ENCODE measurements at regions not wholly inside any gene's neighbourhood (a gene's known extent, or its start where the extent isn't known, plus 50 kb on each side); places are given as distances from the start of the nearest gene placed in this dataset.

- no peak for ATAC-seq (ENCODE audit: low FRiP score in 2 of 2)
- no peak overlapping the region for H3K4me3 ChIP-seq
- WGBS, 2 donors: 92 to 95% methylated on average over 1 of the region's 1 CpG
- H3K9me3 ChIP-seq: no peaks in the 10 kb centered on the region
- no peaks in the 10 kb centered on the region for H3K4me1 ChIP-seq
- H3K27me3 ChIP-seq: no peaks in the 10 kb centered on the region
- no peak overlapping the region for H3K27ac ChIP-seq
- no peaks in the 10 kb centered on the region for H3K36me3 ChIP-seq
- DNase-seq: no peak
- TF ChIP-seq POLR2A (IDR thresholded peaks at IDR 0.05): no peak
- no peak for TF ChIP-seq EP300 (IDR thresholded peaks at IDR 0.05)
- TF ChIP-seq, protein P1, sequence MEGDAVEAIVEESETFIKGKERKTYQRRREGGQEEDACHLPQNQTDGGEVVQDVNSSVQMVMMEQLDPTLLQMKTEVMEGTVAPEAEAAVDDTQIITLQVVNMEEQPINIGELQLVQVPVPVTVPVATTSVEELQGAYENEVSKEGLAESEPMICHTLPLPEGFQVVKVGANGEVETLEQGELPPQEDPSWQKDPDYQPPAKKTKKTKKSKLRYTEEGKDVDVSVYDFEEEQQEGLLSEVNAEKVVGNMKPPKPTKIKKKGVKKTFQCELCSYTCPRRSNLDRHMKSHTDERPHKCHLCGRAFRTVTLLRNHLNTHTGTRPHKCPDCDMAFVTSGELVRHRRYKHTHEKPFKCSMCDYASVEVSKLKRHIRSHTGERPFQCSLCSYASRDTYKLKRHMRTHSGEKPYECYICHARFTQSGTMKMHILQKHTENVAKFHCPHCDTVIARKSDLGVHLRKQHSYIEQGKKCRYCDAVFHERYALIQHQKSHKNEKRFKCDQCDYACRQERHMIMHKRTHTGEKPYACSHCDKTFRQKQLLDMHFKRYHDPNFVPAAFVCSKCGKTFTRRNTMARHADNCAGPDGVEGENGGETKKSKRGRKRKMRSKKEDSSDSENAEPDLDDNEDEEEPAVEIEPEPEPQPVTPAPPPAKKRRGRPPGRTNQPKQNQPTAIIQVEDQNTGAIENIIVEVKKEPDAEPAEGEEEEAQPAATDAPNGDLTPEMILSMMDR (IDR thresholded peaks at IDR 0.05): no peak
- TF ChIP-seq POLR2AphosphoS5 (IDR thresholded peaks at IDR 0.05): no peak
Measured at GRCh38 chr20:24190905-24191304, 202.3 kb upstream of the GGTLC1 start.

DNA sequence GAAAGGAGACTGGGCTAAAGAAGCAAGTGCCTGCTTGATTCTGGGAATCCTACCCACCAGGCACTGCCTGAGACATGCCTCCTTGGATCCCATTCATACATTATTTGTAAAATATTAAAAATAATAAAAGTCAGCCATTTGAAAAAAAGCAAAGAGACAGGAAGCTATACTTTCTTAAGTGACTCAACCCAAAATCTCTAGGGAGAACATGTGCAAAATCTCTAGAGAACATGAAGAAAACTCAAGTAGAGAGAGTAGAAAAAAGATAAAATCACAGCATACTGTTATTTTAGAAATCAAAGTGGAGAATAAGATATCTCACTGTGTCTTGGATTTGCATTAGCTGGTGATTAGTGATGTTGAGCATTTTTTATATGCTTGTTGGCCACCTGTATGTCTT lies 197.2 kb upstream of the GGTLC1 start:
- no peak for TF ChIP-seq EP300 (IDR thresholded peaks at IDR 0.05)
- Histone ChIP-seq H3K4me3 (no peak overlapping the region), H3K36me3 (no peaks in the 10 kb centered on the region), H3K9me3 (no peaks in the 10 kb centered on the region), H3K27me3 (no peaks in the 10 kb centered on the region), H3K4me1 (no peaks in the 10 kb centered on the region), H3K27ac (no peak overlapping the region)
- no peak for DNase-seq
- ATAC-seq (ENCODE audit: low FRiP score in 2 of 2): no peak

GRCh38 chr20:24181151-24181550 lies 192.6 kb upstream of the GGTLC1 start:
- ATAC-seq (ENCODE audit: low FRiP score in 2 of 2) (no peak), DNase-seq (no peak)
- Histone ChIP-seq H3K27me3 (no peaks in the 10 kb centered on the region), H3K36me3 (no peaks in the 10 kb centered on the region), H3K9me3 (no peaks in the 10 kb centered on the region), H3K4me1 (no peaks in the 10 kb centered on the region), H3K27ac (no peak overlapping the region), H3K4me3 (no peak overlapping the region)
- TF ChIP-seq EP300 (IDR thresholded peaks at IDR 0.05) (no peak), POLR2A (IDR thresholded peaks at IDR 0.05) (no peak), POLR2AphosphoS5 (IDR thresholded peaks at IDR 0.05) (no peak)
- TF ChIP-seq, protein P1 (IDR thresholded peaks at IDR 0.05): no peak

DNA sequence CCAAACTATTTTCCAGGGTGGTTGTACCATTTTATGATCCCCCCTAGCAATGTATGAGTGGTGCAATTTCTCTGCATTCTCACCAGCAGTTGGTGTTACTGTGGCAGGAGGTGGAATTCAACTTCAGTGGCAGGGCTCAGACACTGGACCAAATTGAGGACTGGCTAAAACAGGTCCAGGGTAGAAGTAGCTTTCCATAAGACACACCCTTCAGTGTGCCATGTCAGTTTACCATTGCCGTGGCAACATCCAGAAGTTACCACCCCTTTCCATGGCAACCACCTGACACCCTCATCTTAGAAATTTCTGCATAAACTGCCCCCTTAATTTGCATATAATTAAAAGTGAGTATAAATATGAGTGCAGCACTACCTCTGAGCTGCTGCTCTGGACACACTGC lies 180.7 kb upstream of the GGTLC1 start:
- 93 to 100% methylated on average over 1 of the region's 1 CpG for WGBS, 2 donors
- Histone ChIP-seq H3K27me3 (no peaks in the 10 kb centered on the region), H3K9me3 (peaks cover 0 to 7% (median 3%) of the 10 kb centered on the region in 4 donors), H3K27ac (no peak overlapping the region), H3K36me3 (no peaks in the 10 kb centered on the region), H3K4me1 (no peaks in the 10 kb centered on the region), H3K4me3 (no peak overlapping the region)
- no peak for TF ChIP-seq POLR2A (IDR thresholded peaks at IDR 0.05)
- TF ChIP-seq, protein P1 (IDR thresholded peaks at IDR 0.05): no peak
- TF ChIP-seq EP300 (IDR thresholded peaks at IDR 0.05): no peak
- no peak for TF ChIP-seq POLR2AphosphoS5 (IDR thresholded peaks at IDR 0.05)
- DNase-seq: no peak
- no peak for ATAC-seq (ENCODE audit: low FRiP score in 2 of 2)

DNA sequence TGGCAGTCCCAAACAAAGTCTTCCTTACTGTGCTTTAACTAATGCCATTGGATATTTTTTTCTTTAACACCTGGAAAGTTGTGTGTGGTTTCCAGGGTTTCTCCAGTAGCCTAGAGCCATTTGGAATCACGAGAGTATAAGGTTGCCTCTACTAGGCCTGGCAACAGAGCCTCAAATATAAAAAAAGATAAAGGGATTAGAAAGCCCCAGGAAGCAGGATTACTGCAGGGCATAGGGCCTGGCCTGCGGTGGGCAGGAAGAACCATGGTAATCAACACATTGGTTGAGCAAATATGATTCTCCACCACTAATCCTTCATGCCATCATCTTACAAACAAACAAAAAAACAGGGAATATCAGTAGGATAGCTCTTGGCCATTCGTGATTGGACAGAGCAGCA lies 177.8 kb upstream of the GGTLC1 start:
- H3K4me3 ChIP-seq: no peak overlapping the region
- no peak for ATAC-seq (ENCODE audit: low FRiP score in 2 of 2)
- H3K9me3 ChIP-seq: no peaks in the 10 kb centered on the region
- no peaks in the 10 kb centered on the region for H3K4me1 ChIP-seq
- WGBS, 2 donors: 75 to 78% methylated on average over 3 of the region's 3 CpGs
- no peaks in the 10 kb centered on the region for H3K36me3 ChIP-seq
- H3K27ac ChIP-seq: no peak overlapping the region
- no peak for DNase-seq
- H3K27me3 ChIP-seq: no peaks in the 10 kb centered on the region
- TF ChIP-seq POLR2AphosphoS5 (IDR thresholded peaks at IDR 0.05): no peak
- TF ChIP-seq EP300 (IDR thresholded peaks at IDR 0.05): no peak
- no peak for TF ChIP-seq POLR2A (IDR thresholded peaks at IDR 0.05)
- TF ChIP-seq, protein P1 (IDR thresholded peaks at IDR 0.05): no peak

GRCh38 chr20:24166123-24166381 lies 177.5 kb upstream of the GGTLC1 start:
- no peak overlapping the region for H3K27ac ChIP-seq
- H3K4me3 ChIP-seq: no peak overlapping the region
- WGBS, 2 donors: 58 to 68% methylated on average over 4 of the region's 4 CpGs
- H3K27me3 ChIP-seq: no peaks in the 10 kb centered on the region
- no peaks in the 10 kb centered on the region for H3K9me3 ChIP-seq
- TF ChIP-seq EP300 (IDR thresholded peaks at IDR 0.05): no peak
- TF ChIP-seq POLR2AphosphoS5 (IDR thresholded peaks at IDR 0.05): no peak
- TF ChIP-seq, protein P1 (IDR thresholded peaks at IDR 0.05): no peak
- TF ChIP-seq POLR2A (IDR thresholded peaks at IDR 0.05): no peak
- ATAC-seq (ENCODE audit: low FRiP score in 2 of 2): no peak
- no peaks in the 10 kb centered on the region for H3K4me1 ChIP-seq
- no peaks in the 10 kb centered on the region for H3K36me3 ChIP-seq
- no peak for DNase-seq

Measured in upper lobe of left lung (tissue), 6 donors.